ENCODE measurements at regions not wholly inside any gene's neighbourhood (a gene's known extent, or its start where the extent isn't known, plus 50 kb on each side); places are given as distances from the start of the nearest gene placed in this dataset.
"Not testable (repeated sequence)": the region's sequence is repeated elsewhere in the genome, so short reads cannot be mapped to it uniquely, and the experiment has no call there.

DNA sequence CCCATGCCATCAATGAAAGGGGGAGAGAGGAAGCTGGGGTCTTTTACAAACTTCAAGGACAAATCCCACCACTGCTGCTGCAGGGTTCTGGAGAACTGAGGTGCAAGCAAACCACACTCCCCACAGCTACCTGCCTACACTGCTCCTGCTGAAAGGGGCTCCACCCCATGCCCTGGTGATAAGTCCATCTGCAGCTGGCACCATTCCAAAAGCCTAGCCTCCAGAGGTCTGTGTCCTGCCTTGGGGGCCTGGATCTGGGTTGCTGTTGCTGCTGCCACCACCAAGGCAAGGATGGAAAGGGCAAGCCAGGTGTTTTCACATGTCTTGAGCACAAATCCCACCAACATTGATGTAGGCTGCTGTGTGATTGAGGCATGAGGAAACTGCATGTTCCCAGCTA lies 97.4 kb upstream of the UBE2E3 start:
- H3K9ac ChIP-seq (ENCODE audit: low read length): no peak overlapping the region
- no peak overlapping the region for H3K4me3 ChIP-seq (ENCODE audit: low read length)
- no peak overlapping the region for H3K27ac ChIP-seq (ENCODE audit: low read length)
- no peaks in the 10 kb centered on the region for H3K9me2 ChIP-seq (ENCODE audit: insufficient read depth, low read length)
- H3K9me3 ChIP-seq (ENCODE audit: low read length): no peaks in the 10 kb centered on the region
- H3K36me3 ChIP-seq (ENCODE audit: insufficient read depth, low read length): no peaks in the 10 kb centered on the region
- no peaks in the 10 kb centered on the region for H4K20me1 ChIP-seq (ENCODE audit: insufficient read depth)
- no peaks in the 10 kb centered on the region for H3K79me2 ChIP-seq (replicated peaks; ENCODE audit: insufficient read depth, low read length)
- no peaks in the 10 kb centered on the region for H3K27me3 ChIP-seq (ENCODE audit: insufficient read depth, low read depth, low read length)
- no peak overlapping the region for H2AFZ ChIP-seq (ENCODE audit: low read depth, low read length)
- no peak for TF ChIP-seq POLR2AphosphoS5 (IDR thresholded peaks at IDR 0.05)
- no peak for TF ChIP-seq CTCF (IDR thresholded peaks at IDR 0.05; ENCODE audit: poor library complexity, severe bottlenecking)
- no peak overlapping the region for H3K4me2 ChIP-seq (ENCODE audit: low read length)
- no peaks in the 10 kb centered on the region for H3F3A ChIP-seq (ENCODE audit: insufficient read depth, low read length, poor library complexity, severe bottlenecking)

- Histone ChIP-seq H3K4me2 (ENCODE audit: low read length) (no peak overlapping the region), H4K20me1 (ENCODE audit: insufficient read depth) (no peaks in the 10 kb centered on the region), H3F3A (ENCODE audit: insufficient read depth, low read length, poor library complexity, severe bottlenecking) (no peaks in the 10 kb centered on the region), H3K79me2 (replicated peaks; ENCODE audit: insufficient read depth, low read length) (no peaks in the 10 kb centered on the region), H2AFZ (ENCODE audit: low read depth, low read length) (no peak overlapping the region), H3K9ac (ENCODE audit: low read length) (no peak overlapping the region), H3K36me3 (ENCODE audit: insufficient read depth, low read length) (no peaks in the 10 kb centered on the region), H3K9me2 (ENCODE audit: insufficient read depth, low read length) (no peaks in the 10 kb centered on the region), H3K4me3 (ENCODE audit: low read length) (no peak overlapping the region), H3K27me3 (ENCODE audit: insufficient read depth, low read depth, low read length) (no peaks in the 10 kb centered on the region), H3K27ac (ENCODE audit: low read length) (no peak overlapping the region), H3K9me3 (ENCODE audit: low read length) (no peaks in the 10 kb centered on the region)
- TF ChIP-seq TAF1 (IDR thresholded peaks at IDR 0.05; ENCODE audit: low read depth) (no peak), MXI1 (conservative IDR thresholded peaks at IDR 0.05; ENCODE audit: poor library complexity, severe bottlenecking) (no peak), EZH2 (IDR thresholded peaks at IDR 0.05; ENCODE audit: borderline replicate concordance, insufficient read depth, low read length, poor library complexity, severe bottlenecking) (no peak)
Measured at GRCh38 chr2:180876506-180876905, 103.9 kb upstream of the UBE2E3 start.

GRCh38 chr2:180873219-180873618 lies 107.2 kb upstream of the UBE2E3 start:
- Histone ChIP-seq H3K27ac (ENCODE audit: low read length) (no peak overlapping the region), H3K4me3 (ENCODE audit: low read length) (no peak overlapping the region), H3K9me2 (ENCODE audit: insufficient read depth, low read length) (no peaks in the 10 kb centered on the region), H4K20me1 (ENCODE audit: insufficient read depth) (no peaks in the 10 kb centered on the region), H3K4me2 (ENCODE audit: low read length) (no peak overlapping the region), H2AFZ (ENCODE audit: low read depth, low read length) (no peak overlapping the region), H3K79me2 (replicated peaks; ENCODE audit: insufficient read depth, low read length) (no peaks in the 10 kb centered on the region), H3K36me3 (ENCODE audit: insufficient read depth, low read length) (no peaks in the 10 kb centered on the region), H3F3A (ENCODE audit: insufficient read depth, low read length, poor library complexity, severe bottlenecking) (no peaks in the 10 kb centered on the region), H3K9me3 (ENCODE audit: low read length) (no peaks in the 10 kb centered on the region), H3K9ac (ENCODE audit: low read length) (no peak overlapping the region), H3K27me3 (ENCODE audit: insufficient read depth, low read depth, low read length) (no peaks in the 10 kb centered on the region)
- TF ChIP-seq MXI1 (conservative IDR thresholded peaks at IDR 0.05; ENCODE audit: poor library complexity, severe bottlenecking): no peak

DNA sequence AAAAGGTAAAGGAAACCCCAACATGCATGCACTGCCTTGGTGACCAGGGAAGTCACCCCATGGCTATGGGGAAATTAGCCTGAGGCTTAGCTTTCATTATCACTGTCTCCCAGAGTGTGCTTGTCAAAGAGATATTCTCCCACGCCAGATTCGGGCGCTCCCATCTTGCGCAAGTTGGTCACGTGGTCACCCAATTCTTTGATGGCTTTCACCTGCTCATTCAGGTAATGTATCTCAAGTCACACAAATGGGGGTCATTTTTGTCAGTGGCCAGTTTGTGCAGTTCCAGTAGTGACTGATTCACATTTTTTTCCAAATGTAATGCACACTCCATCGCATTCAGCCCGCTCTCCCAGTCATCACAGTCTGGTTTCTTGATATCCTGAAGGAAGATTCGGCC lies 107.6 kb upstream of the UBE2E3 start:
- not testable (repeated sequence) for H3K27ac ChIP-seq (ENCODE audit: low read length); H3K79me2 ChIP-seq (replicated peaks; ENCODE audit: insufficient read depth, low read length); H3K9me2 ChIP-seq (ENCODE audit: insufficient read depth, low read length); H3K27me3 ChIP-seq (ENCODE audit: insufficient read depth, low read depth, low read length); H3K9ac ChIP-seq (ENCODE audit: low read length); H3F3A ChIP-seq (ENCODE audit: insufficient read depth, low read length, poor library complexity, severe bottlenecking); H3K4me2 ChIP-seq (ENCODE audit: low read length); H2AFZ ChIP-seq (ENCODE audit: low read depth, low read length); H3K9me3 ChIP-seq (ENCODE audit: low read length); H3K36me3 ChIP-seq (ENCODE audit: insufficient read depth, low read length); H3K4me3 ChIP-seq (ENCODE audit: low read length); H4K20me1 ChIP-seq (ENCODE audit: insufficient read depth)

Data from neural cell (in vitro differentiated cells).